HG02759 (cell line): ENCODE measurements at regions not wholly inside any gene's neighbourhood (a gene's known extent, or its start where the extent isn't known, plus 50 kb on each side); places are given as distances from the start of the nearest gene placed in this dataset.

Source experiments
- ATAC-seq: cut with Tn5 transposase; IDR thresholded peaks from one replicate; pipeline ENCODE4 v1.9.1; 2021; ENCODE audit warnings: mild to moderate bottlenecking, moderate library complexity; ENCODE audit not compliant: unreplicated experiment

DNA sequence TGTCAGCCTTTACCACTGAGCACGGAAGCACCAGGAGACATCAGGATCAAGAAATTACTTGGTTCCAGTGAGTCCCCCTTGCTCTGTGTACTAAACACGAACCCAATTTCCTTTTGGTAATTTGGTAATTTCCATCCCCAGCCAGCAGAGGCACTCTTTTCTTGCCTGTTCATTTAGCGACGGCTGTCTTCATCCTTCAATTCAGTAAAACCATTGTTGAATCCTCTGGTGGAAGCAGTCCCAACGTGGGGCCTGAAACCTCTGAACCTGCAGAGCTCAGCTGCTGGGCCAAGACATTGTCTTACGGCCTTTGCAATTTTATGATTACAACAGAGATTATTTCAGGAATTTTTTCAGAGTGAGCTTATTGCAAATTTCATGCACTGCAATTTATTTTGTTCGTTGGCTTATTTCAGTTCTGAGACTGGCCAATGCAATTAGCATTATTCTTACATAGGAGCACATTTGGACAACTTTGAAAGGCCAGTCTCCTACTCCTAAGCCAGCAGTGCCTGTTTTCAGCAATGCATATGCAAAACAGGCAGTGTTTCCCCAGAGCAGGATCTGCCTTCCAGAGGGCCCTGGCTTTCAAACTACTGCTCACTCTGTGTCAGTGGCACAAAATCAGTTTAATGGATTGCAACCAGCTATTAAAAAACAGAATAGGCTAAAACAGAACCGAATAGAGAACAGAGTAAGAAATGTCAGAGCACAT is 372.9 kb upstream of the TMEM132C start:
- ATAC-seq: no peak

DNA sequence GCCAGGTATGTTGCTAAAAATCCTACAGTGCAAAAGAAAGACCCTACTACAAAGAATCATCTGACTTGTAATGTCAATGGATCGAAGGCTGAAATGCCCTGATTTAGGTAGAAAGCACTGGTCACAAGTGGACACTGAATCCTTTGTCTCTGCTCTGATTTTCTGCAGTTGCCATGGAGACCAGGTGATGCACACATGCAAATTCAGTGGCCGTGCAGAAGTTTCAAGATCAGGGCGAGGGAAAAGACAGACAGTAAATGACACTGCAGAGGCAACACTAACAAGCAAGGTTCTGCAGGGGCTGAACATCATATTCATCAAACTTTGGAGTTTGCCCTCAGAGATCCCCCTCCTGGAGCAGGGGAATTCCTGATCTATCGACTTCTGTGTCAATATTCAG is 370.3 kb upstream of the TMEM132C start:
- no peak for ATAC-seq

DNA sequence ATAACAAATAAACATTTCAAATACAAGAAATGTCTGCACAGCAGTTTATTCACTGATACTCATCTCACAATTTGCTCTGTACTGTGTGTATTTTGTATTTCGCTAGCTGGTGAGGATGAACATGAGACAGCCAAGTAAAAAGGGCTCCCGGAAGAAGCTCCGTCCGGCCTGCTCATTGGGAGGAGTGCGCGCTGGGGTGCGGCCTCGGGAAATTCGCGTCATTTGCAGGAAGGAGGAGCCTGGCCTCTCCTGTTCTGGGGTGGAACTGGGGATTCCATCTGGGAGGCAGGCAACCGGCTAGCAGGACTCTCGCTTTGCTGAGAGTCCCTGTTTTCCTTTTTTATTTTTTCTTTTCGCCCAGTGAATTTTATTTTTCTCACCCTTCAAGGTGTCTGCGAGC is 368.4 kb upstream of the TMEM132C start:
- no peak for ATAC-seq

DNA sequence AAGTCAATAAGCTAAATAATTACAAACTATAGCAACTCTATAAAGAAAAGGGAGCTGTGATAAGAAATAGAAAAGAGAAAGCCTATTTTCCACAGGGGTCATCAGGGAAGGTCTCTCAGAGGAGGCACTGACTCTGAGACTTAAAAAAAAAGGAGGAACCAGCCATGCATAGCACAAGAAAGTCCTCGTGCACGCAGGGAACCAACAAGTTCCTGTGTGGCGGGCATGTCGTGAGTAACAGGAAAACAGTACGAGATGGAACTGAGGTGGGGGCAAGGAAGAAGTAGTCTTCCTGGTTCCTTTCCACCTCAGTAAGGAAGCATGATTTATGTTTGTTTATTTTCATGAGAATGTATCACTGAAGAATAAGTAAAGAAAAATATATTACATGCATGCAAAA is 367.0 kb upstream of the TMEM132C start:
- ATAC-seq: no peak

DNA sequence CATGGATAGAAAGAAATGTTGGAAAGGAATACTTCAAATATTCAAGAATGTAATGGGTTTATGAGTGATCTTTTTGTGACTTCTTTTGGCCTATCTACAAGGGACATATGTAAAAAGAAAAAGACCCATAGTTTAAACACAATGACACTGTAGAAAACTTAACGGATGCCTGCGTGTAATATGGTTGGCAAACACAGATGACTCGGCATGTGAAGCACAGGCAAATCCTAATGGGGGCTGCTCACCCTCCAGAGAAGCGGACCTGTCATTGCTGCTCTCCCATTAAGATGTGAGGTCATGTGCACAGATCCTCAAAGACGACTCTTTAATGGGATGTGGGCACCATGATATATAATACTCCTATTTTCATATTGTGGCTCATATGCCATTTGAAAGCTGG is 366.6 kb upstream of the TMEM132C start:
- no peak for ATAC-seq

DNA sequence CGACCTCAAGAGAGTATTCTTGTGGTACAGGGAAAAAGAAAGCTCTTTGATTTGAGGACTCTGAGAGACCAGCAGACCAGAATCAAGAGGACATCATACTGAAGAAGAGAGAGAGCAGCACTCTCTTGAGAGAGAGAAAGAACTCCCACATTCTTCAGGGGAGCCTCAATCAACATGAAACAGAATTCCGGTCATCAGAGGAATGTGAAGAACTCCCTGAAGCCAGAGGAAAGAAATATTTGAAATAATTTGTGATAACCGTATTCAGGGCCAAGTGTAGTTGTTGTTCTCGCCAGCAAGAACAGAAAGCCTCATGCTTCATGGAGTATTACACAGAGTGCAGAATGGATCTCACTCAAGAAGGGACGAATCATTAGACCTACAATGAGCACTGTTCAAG is 363.8 kb upstream of the TMEM132C start:
- ATAC-seq: no peak

DNA sequence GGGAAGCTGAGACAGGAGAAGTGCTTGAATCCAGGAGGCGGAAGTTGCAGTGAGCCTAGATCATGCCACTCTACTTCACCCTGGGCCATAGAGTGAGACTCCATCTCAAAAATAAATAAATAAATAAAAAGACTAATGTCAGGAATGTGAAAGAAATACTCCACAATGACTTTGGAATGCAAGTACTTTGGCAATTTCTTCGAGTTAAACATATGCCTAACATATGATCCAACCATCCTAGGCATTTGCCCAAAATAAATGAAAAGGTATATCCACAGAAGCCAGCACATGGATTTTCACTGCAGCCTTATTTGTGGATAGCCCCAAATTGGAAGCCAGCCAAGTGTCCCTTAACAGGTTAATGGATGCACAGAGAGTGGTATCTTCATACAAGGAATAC is 357.9 kb upstream of the TMEM132C start:
- no peak for ATAC-seq

DNA sequence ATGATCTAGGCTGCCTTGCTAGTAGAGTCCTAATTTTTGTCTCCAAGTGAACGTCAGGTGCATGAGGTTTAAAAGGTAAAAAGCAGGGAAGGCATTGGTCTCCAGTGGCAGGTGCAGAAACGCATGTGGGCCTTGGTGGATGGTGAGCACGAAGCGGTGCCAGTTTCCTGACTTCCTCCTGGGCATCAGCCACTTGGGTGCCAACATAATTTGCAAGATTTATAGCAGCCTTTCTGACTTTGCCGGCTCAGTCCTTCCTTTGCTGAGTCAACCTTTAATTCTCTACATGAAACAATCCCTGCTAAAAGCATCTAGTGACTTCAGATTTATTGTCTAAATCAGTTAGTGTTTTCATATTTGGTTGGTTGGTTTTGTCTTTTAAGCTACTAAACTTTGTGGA is 355.7 kb upstream of the TMEM132C start:
- ATAC-seq: no peak

DNA sequence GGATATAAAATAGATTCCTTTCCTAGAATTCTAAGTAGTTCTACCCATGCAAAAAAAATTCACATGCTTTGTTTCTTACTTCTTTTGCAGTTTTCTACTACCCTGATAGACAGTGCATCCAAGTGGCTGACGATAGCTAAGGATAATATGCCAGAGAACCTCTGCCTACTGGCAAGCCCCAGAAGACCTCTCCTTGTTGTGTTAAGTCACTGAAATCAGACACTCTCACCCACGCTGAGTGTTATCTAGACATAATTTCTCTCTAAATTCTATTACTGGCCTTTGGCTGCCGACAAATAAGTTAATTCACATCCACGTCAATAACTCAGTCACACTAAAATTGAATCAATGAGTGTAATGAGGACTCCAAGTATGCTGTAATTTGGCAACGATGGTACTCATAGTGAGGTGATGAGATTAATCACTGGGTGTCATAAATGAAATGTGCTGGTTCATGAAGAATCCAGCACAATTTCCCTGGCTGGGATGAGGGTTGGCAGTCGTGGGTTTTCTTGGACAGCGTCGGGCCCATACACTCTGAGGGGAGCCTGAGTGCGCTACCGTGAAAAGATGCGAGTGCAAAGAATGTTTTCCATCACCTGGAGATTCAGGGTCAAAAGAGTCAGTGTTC is 354.8 kb upstream of the TMEM132C start:
- no peak for ATAC-seq

DNA sequence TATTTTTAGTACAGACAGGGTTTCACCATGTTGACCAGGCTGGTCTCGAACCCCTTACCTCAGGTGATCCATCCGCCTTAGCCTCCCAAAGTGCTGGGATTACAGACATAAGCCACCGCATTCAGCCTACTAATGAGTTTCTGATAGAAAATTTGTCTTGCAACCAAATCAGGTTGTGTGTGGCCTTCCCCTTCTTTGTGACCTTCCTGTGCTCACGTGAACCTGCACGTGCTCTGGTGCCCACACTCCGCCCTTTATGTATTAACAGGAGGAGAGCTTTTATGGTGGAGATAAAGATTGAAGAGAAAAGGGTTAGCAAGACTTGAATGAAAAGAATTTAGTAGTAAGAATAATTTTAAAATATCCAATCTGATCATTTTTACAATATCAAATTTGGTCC is 343.5 kb upstream of the TMEM132C start:
- no peak for ATAC-seq

DNA sequence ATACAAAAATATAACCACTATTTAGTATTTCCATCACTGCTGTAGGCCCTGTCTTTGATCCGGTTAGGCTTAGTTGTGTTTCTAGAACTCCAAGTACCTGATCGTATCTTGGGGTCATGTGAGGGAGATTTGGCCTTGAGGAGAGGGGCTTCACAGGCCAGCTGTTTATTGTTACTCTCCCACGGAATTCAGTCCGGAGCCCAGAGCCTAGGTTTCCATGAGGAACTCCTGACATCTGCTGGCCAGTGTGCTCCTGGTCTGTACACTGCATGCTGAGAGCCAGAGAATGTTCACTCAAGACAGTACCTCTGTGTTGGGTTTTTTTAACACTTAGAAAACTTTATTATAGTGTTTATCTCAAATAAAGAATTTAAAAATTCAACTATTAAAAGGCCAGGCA is 341.0 kb upstream of the TMEM132C start:
- no peak for ATAC-seq

DNA sequence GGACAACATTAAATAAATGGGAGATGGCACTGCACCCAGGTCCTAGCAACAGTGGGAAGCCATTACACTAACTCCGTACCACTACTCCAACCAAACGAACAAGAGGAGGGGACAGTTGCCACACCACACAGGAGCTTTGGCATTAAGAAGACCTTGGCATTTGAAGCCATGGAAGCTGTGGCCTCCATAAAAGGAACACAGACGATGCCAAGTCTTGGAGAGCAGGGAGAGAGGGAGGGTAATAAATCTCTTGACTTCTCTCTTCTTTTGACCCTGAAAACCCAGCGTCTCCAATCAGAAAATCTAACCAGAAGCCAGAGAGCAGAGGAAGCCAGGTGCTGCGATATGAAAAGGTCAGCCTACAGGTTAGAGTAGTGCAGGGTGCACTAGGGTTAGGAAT is 338.8 kb upstream of the TMEM132C start:
- no peak for ATAC-seq

DNA sequence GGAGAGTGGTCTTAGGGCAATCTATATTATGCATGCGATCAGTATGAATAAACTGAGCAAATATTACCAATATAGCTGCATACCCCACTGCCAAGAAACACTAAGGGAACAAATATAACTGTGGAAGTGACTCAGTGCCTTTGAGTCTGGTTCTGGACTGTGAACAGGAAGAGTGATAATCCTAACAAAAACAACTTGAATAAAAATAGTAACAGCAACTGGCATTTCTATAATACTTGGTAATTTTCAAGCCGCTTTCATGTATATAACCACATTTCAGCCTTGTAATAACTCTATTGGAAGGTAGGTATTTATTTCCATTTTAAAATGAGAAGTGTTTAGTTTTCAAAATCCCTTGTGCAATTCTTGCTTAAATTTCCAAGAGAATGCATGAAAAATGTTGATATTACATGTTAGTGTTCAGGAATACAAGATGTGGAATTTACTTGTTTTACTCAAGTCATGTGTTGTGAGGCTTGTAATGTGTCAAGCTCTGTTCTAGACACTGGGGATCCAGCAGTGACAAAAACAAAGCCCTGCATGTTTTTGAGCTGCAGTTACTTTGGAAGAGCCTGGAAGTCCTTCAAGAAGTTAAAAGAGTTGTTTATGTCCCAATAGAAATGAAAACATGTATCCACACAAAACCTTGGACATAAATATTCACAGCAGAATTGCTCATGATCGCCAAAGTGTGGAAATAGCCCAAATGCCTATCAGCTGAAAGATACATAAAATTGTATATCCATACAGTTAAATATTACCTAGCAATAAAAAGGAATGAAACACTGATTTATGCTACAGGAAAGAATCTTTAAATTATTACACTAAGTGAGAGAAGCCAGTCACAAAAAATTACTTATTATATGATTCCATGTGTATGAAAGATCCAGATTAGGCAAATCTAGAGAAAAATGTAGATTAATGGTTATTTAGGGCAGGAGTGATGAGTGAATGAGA is 338.1 kb upstream of the TMEM132C start:
- no peak for ATAC-seq

DNA sequence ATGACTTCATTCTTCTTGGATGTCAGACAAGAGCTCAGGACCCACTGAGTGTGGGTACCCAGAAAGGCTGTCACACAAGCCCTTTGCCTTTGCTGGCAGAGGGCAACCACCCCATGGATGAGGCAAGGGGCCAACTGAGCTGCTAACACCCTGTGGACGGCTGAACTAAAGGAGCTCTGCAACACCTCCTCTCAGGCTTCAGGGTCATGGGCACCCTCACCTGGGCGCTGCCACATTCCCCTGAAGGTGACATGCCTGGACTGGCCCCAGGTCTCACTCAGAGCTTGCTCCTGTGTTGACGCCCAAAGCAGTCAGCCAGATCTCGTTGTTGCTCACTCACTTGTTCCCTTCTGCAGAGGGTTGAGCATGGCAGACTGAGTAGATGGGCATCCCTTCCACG is 336.8 kb upstream of the TMEM132C start:
- no peak for ATAC-seq

DNA sequence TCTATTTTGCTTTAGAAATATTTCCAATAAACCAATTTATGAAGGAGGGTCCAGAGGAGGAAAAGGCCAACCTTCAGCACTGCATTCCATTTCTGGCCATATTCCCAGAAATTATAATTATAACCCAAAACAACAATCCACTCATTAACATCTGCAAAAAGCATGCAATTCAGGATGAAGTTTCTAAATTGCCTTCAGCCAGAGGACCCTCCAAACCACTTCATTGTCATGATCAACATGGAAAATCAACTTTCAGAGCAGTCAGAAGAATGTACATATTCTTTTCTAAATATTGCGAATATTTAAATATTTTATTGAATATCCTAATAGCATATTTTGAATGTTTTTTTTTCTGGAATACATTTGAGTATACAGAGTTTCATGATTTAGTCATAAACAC is 332.6 kb upstream of the TMEM132C start:
- ATAC-seq: no peak

DNA sequence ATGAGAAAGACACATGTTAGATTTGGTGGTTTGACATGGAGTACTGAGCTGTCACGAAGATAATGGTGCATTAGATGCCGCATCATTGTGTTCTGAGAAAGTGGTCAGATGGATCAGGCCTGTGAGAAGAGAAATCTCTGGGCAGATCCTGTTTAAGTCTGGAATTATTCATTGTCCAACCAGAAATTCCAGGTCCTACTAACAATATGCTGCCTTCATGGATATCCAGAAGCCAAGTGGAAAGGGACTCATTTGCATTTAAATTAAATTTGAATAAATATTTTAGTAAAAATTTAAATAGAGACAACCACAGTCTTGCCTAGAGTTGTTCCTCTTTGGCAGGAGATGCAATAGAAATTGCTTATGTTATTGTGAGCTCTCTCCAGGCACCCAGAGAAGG is 330.5 kb upstream of the TMEM132C start:
- ATAC-seq: no peak

DNA sequence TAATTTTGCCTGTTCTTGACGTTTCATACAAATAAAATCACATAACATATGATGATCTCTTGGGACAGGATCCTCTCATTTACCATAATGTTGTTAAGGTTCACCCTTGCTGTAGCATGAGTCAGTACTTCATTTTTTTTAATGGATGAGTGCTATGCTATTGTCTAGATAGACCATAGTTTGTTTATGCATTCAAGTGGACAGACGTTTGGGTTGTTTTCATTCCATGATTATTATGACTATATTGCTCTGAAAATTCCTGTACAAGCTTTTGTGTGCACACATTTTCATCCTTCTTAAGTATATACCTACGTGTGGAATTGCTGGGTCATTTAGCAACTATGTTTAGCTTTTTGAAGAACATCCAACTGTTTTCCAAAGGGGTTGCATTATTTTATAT is 325.6 kb upstream of the TMEM132C start:
- no peak for ATAC-seq

DNA sequence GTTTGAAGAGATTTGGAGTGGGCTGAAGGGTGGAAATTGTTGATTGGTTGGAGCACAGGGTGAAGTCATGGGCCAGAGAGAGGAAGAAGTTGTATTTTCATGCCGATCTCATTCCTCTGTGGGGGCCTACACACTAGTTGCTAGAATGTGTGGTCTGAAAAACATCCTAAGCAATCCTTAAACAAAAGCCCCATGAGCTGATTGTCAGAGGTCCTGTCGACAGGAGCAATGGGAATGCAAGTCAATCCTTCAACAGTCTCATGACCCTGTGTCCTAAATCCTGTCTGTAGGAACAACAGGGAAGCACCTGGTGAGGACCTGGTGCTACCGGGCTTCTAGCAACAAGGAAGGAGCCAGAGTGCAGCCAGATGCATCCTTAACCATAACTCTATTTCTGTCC is 324.0 kb upstream of the TMEM132C start:
- no peak for ATAC-seq

DNA sequence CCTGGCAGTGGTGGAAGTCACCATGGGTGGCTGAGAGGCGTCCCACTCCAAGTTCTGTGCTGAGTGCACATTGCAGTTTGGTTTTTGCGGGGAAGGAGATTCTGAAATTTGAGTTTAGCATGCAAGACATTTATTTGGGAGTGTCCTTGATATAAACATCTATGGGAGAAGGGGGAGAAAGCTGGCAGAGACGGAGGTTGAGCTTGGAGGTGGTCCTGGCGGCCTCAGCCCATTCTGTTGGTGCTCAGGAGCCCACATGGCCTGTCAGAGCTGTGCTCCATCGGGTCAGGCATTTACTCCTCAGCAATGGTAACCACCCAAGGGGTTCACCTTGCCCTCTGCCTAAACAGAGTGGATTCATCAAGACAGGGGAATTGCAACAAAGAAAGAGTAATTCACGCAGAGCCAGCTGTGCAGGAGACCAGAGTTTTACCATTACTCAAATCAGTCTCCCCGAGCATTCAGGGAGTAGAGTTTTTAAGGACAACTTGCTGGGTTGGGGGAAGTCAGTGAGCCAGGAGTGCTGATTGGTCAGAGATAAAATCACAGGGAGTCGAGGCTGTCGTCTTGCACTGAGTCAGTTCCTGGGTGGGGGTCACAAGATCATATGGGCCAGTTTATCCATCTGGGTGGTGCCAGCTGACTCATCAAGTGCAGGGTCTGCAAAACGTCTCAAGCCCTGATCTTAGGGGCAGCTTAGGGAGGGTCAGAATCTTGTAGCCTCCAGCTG is 323.3 kb upstream of the TMEM132C start:
- ATAC-seq: no peak

DNA sequence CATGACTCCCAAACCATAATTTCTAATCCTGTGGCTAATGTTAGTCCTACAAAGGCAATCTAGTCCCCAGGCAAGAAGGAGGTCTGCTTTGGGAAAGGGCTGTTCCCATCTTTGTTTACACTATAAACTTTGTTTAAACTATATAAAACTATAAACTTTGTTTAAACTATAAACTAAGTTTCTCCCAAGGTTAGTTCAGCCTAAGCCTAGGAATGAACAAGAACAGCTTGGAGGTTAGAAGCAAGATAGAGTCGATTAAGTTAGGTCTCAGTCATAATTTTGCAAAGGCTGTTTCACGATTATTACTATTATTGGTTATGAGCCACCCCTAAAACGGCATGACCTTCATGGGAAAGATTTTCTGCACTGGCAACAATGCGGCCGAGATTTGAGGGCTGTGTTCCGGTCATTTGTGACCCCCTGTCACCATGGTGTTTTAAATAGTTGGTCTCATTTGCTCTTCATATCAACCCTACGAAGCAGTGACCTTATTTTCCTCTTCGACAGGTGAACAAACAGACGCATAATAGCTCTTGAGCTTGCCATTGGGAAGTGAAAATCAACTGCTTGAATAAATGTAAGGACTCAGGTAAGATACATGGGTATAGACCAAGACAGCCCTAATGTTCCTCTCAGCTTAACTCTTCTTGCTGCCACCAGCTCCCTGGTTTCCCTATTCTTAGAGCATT is 322.6 kb upstream of the TMEM132C start:
- no peak for ATAC-seq
